H1 (cell line): ENCODE measurements at regions not wholly inside any gene's neighbourhood (a gene's known extent, or its start where the extent isn't known, plus 50 kb on each side); places are given as distances from the start of the nearest gene placed in this dataset.

Experiments
- CTCF ChIA-PET: fragments of 300-600 bp; sonication (Branson Sonifier 250); formaldehyde crosslinking; loops from one replicate; lab custom pipeline; 2021; ENCODE audit not compliant: partially characterized antibody; lab: Charles Lee
- POLR2A ChIA-PET: fragments of 300-600 bp; sonication (Branson Sonifier 250); formaldehyde crosslinking; loops from one replicate; lab custom pipeline; 2021; ENCODE audit warnings: inconsistent platforms; ENCODE audit not compliant: partially characterized antibody; lab: Charles Lee
- DNase-seq, 2 experiments: peaks; one replicate each; pipeline versions ENCODE4 v3.0.0 to v3.0.0-alpha.2; 2010 to 2022; ENCODE audit warnings: low spot score in 2 of 2, low read depth in 1 of 2, mixed read lengths in 1 of 2
- FAIRE-seq: peaks from 2 replicates; lab custom pipeline; 2011; peaks lifted over from hg19 to GRCh38; lab: Jason Lieb, UNC
- H2AFZ ChIP-seq: 2 replicates; pipeline ENCODE4 v1.8.1; 2012; ENCODE audit warnings: low read length, inconsistent platforms
- H2AK5ac ChIP-seq: 2 replicates; pipeline ENCODE4 v1.6.1; 2013; ENCODE audit warnings: low read depth, low read length
- H2BK120ac ChIP-seq: replicated peaks from 2 replicates; pipeline ENCODE3; 2013; ENCODE audit warnings: low read depth, low read length, inconsistent platforms
- H2BK12ac ChIP-seq: 2 replicates; pipeline ENCODE4 v1.6.1; 2013; ENCODE audit warnings: low read depth, low read length
- H2BK15ac ChIP-seq: 2 replicates; pipeline ENCODE4 v1.6.1; 2013; ENCODE audit warnings: low read length
- H2BK20ac ChIP-seq: 2 replicates; pipeline ENCODE4 v1.6.1; 2013; ENCODE audit warnings: low read length
- H2BK5ac ChIP-seq: 2 replicates; pipeline ENCODE4 v1.6.1; 2013; ENCODE audit warnings: low read depth, low read length
- H3K14ac ChIP-seq: 2 replicates; pipeline ENCODE4 v1.6.1; 2013; ENCODE audit warnings: inconsistent platforms; ENCODE audit not compliant: insufficient read length
- H3K18ac ChIP-seq: 2 replicates; pipeline ENCODE4 v1.6.1; 2013; ENCODE audit warnings: low read length; ENCODE audit errors: extremely low read depth
- H3K23ac ChIP-seq: 2 replicates; pipeline ENCODE4 v1.6.1; 2013; ENCODE audit warnings: inconsistent platforms; ENCODE audit not compliant: insufficient read length
- H3K23me2 ChIP-seq: 2 replicates; pipeline ENCODE4 v1.6.1; 2013; ENCODE audit warnings: low read depth, low read length
- H3K27ac ChIP-seq: 2 replicates; pipeline ENCODE4 v1.6.1; 2011; ENCODE audit warnings: low read depth, low read length, inconsistent platforms
- H3K27me3 ChIP-seq, 4 experiments: replicated peaks in 1 of 4; 1 replicate in 1 of 4; 2 replicates in 3 of 4; pipeline versions ENCODE4 v1.6.1 to v1.8.1; 2011 to 2013; ENCODE audit warnings: low read length in 3 of 4, mild to moderate bottlenecking in 3 of 4, inconsistent platforms in 2 of 4, mixed read lengths in 2 of 4, moderate library complexity in 1 of 4; ENCODE audit not compliant: control insufficient read depth in 3 of 4, insufficient read depth in 3 of 4; ENCODE audit errors: extremely low read depth in 1 of 4
- H3K36me3 ChIP-seq, 4 experiments: 2 replicates each; pipeline versions ENCODE4 v1.6.1 to v1.8.1; 2011 to 2013; ENCODE audit warnings: mild to moderate bottlenecking in 4 of 4, low read length in 3 of 4, moderate library complexity in 2 of 4, control low read depth in 1 of 4, inconsistent platforms in 1 of 4; ENCODE audit not compliant: insufficient read depth in 4 of 4, control insufficient read depth in 2 of 4
- H3K4ac ChIP-seq: replicated peaks from 2 replicates; pipeline ENCODE3; 2013; ENCODE audit warnings: low read length, low read depth, mixed read lengths, inconsistent platforms; ENCODE audit not compliant: insufficient read length
- H3K4me1 ChIP-seq, 4 experiments: replicated peaks in 1 of 4; 1 replicate in 1 of 4; 2 replicates in 3 of 4; pipeline versions ENCODE4 v1.6.1 to v1.8.1; 2011 to 2013; ENCODE audit warnings: low read length in 3 of 4, inconsistent platforms in 2 of 4, mixed read lengths in 1 of 4; ENCODE audit not compliant: insufficient read depth in 4 of 4, control insufficient read depth in 3 of 4
- H3K4me2 ChIP-seq, 2 experiments: 2 replicates each; pipeline versions ENCODE4 v1.6.1 to v1.8.1; 2011 to 2013; ENCODE audit warnings: low read depth in 2 of 2, low read length in 2 of 2, control low read depth in 1 of 2, inconsistent platforms in 1 of 2, mild to moderate bottlenecking in 1 of 2; ENCODE audit not compliant: insufficient read depth in 1 of 2
- H3K4me3 ChIP-seq, 4 experiments: fragments of 200-600, 300-600 bp in 1 of 4; sonication (generic), shearing (Covaris generic), sonication (Bioruptor Twin) in 1 of 4; 2 replicates each; pipeline versions ENCODE4 v1.5.1 to v1.8.1; 2011 to 2016; ENCODE audit warnings: low read length in 4 of 4, low read depth in 3 of 4, control low read depth in 2 of 4, inconsistent platforms in 2 of 4, mild to moderate bottlenecking in 2 of 4, mixed read lengths in 1 of 4, moderate library complexity in 1 of 4; ENCODE audit not compliant: insufficient read depth in 2 of 4; ENCODE audit errors: extremely low read depth in 1 of 4
- H3K56ac ChIP-seq: replicated peaks from 2 replicates; pipeline ENCODE3; 2013; ENCODE audit warnings: low read depth, mild to moderate bottlenecking, mixed read lengths, low read length, inconsistent platforms; ENCODE audit not compliant: insufficient read length
- H3K79me1 ChIP-seq: 2 replicates; pipeline ENCODE4 v1.6.1; 2013; ENCODE audit warnings: low read depth, low read length, control low read depth
- H3K79me2 ChIP-seq, 2 experiments: 2 replicates each; pipeline versions ENCODE4 v1.6.1 to v1.8.1; 2012 to 2013; ENCODE audit warnings: low read length in 2 of 2, mild to moderate bottlenecking in 2 of 2, inconsistent platforms in 1 of 2; ENCODE audit not compliant: insufficient read depth in 2 of 2, control insufficient read depth in 1 of 2
- H3K9ac ChIP-seq, 4 experiments: replicated peaks in 1 of 4; 1 replicate in 1 of 4; 2 replicates in 3 of 4; pipeline versions ENCODE4 v1.6.1 to v1.8.1; 2011 to 2013; ENCODE audit warnings: low read depth in 3 of 4, low read length in 3 of 4, control low read depth in 2 of 4, mild to moderate bottlenecking in 2 of 4, moderate library complexity in 2 of 4, inconsistent platforms in 1 of 4; ENCODE audit errors: extremely low read depth in 1 of 4
- H3K9me3 ChIP-seq, 2 experiments: 2 replicates each; pipeline versions ENCODE4 v1.6.1 to v1.8.1; 2012 to 2013; ENCODE audit warnings: mild to moderate bottlenecking in 2 of 2, moderate library complexity in 2 of 2, control low read depth in 1 of 2, inconsistent platforms in 1 of 2, low read depth in 1 of 2, low read length in 1 of 2, mixed read lengths in 1 of 2; ENCODE audit not compliant: insufficient read depth in 2 of 2
- H4K20me1 ChIP-seq, 2 experiments: replicated peaks in 1 of 2; 2 replicates each; pipeline versions ENCODE3 to v1.8.1; 2011 to 2013; ENCODE audit warnings: inconsistent platforms in 2 of 2, low read length in 2 of 2, mild to moderate bottlenecking in 1 of 2; ENCODE audit not compliant: insufficient read depth in 2 of 2, control insufficient read depth in 1 of 2
- H4K5ac ChIP-seq: 2 replicates; pipeline ENCODE4 v1.6.1; 2013; ENCODE audit warnings: low read length, low read depth, mixed read lengths, inconsistent platforms; ENCODE audit not compliant: insufficient read length
- H4K8ac ChIP-seq: 2 replicates; pipeline ENCODE4 v1.8.0; 2013; ENCODE audit warnings: mild to moderate bottlenecking, moderate library complexity, low read length, inconsistent platforms; ENCODE audit not compliant: insufficient read depth; ENCODE audit errors: extremely low read depth
- H4K91ac ChIP-seq: replicated peaks from 2 replicates; pipeline ENCODE3; 2013; ENCODE audit warnings: low read length, mixed read lengths, inconsistent platforms; ENCODE audit not compliant: insufficient read length
- BCL11A ChIP-seq, 2 experiments: IDR thresholded peaks; one replicate each; pipeline ENCODE4 v1.6.1; 2011; ENCODE audit warnings: low read depth in 2 of 2, low read length in 2 of 2, mild to moderate bottlenecking in 2 of 2
- BRCA1 ChIP-seq: IDR thresholded peaks from 2 replicates; pipeline ENCODE4 v1.6.1; 2012; ENCODE audit warnings: low read depth, low read length, improper control_type of control experiment
- CBX8 ChIP-seq: fragments of 300-800, 300-1000 bp; sonication (generic); IDR thresholded peaks from 2 replicates; pipeline ENCODE4 v1.7.1; 2016; ENCODE audit warnings: low read depth, low read length, borderline replicate concordance
- CEBPB ChIP-seq: IDR thresholded peaks from 2 replicates; pipeline ENCODE4 v1.6.1; 2012; ENCODE audit warnings: low read depth, low read length
- CHD1 ChIP-seq: IDR thresholded peaks from 2 replicates; pipeline ENCODE4 v1.6.1; 2012; ENCODE audit warnings: low read depth, low read length, improper control_type of control experiment
- EGR1 ChIP-seq: IDR thresholded peaks from 2 replicates; pipeline ENCODE4 v1.6.1; 2011; ENCODE audit warnings: low read depth, low read length, borderline replicate concordance
- EZH2 ChIP-seq: fragments of 200-600 bp; sonication (generic); IDR thresholded peaks from 2 replicates; pipeline ENCODE4 v1.7.1; 2012; ENCODE audit warnings: low read depth, mild to moderate bottlenecking, moderate library complexity, low read length, inconsistent platforms; ENCODE audit not compliant: severe bottlenecking
- FOSL1 ChIP-seq: IDR thresholded peaks from 2 replicates; pipeline ENCODE4 v1.6.1; 2011; ENCODE audit warnings: mild to moderate bottlenecking, low read depth, low read length, moderate library complexity; ENCODE audit not compliant: insufficient read depth
- HDAC2 ChIP-seq, 2 experiments: fragments of 300-600 bp in 1 of 2; sonication (generic) in 1 of 2; IDR thresholded peaks; 2 replicates each; pipeline ENCODE4 v1.6.1; 2011 to 2012; ENCODE audit warnings: low read depth in 2 of 2, low read length in 2 of 2, mild to moderate bottlenecking in 2 of 2, moderate library complexity in 2 of 2, borderline replicate concordance in 1 of 2, inconsistent platforms in 1 of 2
- NRF1 ChIP-seq: IDR thresholded peaks from 2 replicates; pipeline ENCODE4 v1.6.1; 2011; ENCODE audit warnings: mild to moderate bottlenecking, low read depth, low read length, improper control_type of control experiment
- PHF8 ChIP-seq: fragments of 200-600 bp; sonication (generic); conservative IDR thresholded peaks from 2 replicates; pipeline ENCODE4 v1.7.1; 2012; ENCODE audit warnings: low read depth, mild to moderate bottlenecking, inconsistent platforms, low read length, moderate library complexity
- RBBP5 ChIP-seq: IDR thresholded peaks from 2 replicates; pipeline ENCODE4 v1.7.1; 2012; ENCODE audit warnings: low read depth, mild to moderate bottlenecking, inconsistent platforms, low read length, moderate library complexity, borderline replicate concordance
- SIN3A ChIP-seq, 2 experiments: IDR thresholded peaks in 1 of 2; conservative IDR thresholded peaks in 1 of 2; 2 replicates each; pipeline ENCODE4 v1.6.1; 2011 to 2012; ENCODE audit warnings: low read length in 2 of 2, improper control_type of control experiment in 1 of 2, low read depth in 1 of 2, mild to moderate bottlenecking in 1 of 2
- WGBS, 2 experiments: shearing (Covaris generic) in 1 of 2; methylation state at CpG; one replicate each; pipeline versions ENCODE4 v1.1.6 to v1.1.7; 2013 to 2015; ENCODE audit warnings: low lambda C conversion rate in 2 of 2, mixed read lengths in 2 of 2, inconsistent platforms in 1 of 2, low coverage in 1 of 2, missing lambda C conversion rate in 1 of 2; ENCODE audit not compliant: insufficient replicate concordance in 2 of 2, insufficient coverage in 1 of 2, insufficient read length in 1 of 2; ENCODE audit errors: extremely low coverage in 1 of 2, missing lambda C conversion rate in 1 of 2; 5-methylcytosine and 5-hydroxymethylcytosine counted together

DNA sequence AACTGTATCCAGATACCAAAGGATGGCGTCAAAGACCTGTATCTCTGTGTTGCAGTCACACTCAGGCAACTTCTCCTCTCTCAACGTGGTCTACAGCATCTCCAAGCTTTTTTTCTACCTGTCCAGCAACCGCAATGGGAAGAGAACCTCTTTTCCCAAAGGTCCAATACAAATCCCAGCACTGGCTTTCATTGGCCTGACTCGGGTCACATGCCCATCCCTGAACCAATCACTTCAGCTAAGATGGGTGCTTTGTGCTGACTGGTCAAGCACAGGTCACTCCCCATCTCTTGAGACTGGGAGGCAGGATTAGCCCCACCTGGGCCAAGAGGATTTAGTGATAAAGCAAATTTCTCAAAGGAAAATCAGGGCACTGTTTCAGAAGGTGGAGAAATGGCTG is 71.2 kb upstream of the C16orf82 start:
- WGBS, 2 experiments: 95% methylated on average over 4 of the region's 4 CpGs; no CpG with 5 or more reads in 1 of the 2 experiments
- no peak overlapping the region for H3K4ac ChIP-seq
- H2BK20ac ChIP-seq: 0 out of 2 replicates have a peak overlapping the region, but pooled peaks have one; percentile 0
- H3K27ac ChIP-seq: no peak overlapping the region
- DNase-seq (no peak), FAIRE-seq (no peak)
- H2AFZ ChIP-seq: no peak overlapping the region
- H3K4me2 ChIP-seq: no peak overlapping the region
- 0 out of 2 replicates have a peak overlapping the region, but pooled peaks have one; percentile 81 for H2BK15ac ChIP-seq
- H3K18ac ChIP-seq: no peak overlapping the region
- H2AK5ac ChIP-seq: no peak overlapping the region
- H4K20me1 ChIP-seq: no peaks in the 10 kb centered on the region
- H3K4me3 ChIP-seq: no peak overlapping the region
- H2BK12ac ChIP-seq: no peak overlapping the region
- no peak overlapping the region for H3K23ac ChIP-seq
- no peaks in the 10 kb centered on the region for H3K79me1 ChIP-seq
- peaks cover 0 to 3% (median 2%) of the 10 kb centered on the region in 4 experiments; a peak in 1 of 7 replicates for H3K4me1 ChIP-seq
- H3K9ac ChIP-seq: no peak overlapping the region
- no peak overlapping the region for H4K5ac ChIP-seq
- peaks cover 0 to 3% of the 10 kb centered on the region in 2 experiments; a peak in 1 of 4 replicates for H3K9me3 ChIP-seq
- H3K79me2 ChIP-seq: no peaks in the 10 kb centered on the region
- H3K14ac ChIP-seq: no peak overlapping the region
- no peak overlapping the region for H2BK5ac ChIP-seq
- H3K36me3 ChIP-seq: no peaks in the 10 kb centered on the region
- CTCF ChIA-PET: interaction anchor here (0.6 to 1.2 kb wide), 3 partner anchors 20 to 240 kb away, joined by 3 read pairs; no protein-coding TSS in a partner anchor
- peaks cover 0 to 2% (median 0%) of the 10 kb centered on the region in 4 experiments; a peak in 1 of 7 replicates for H3K27me3 ChIP-seq
- no peak overlapping the region; the same call in 1 of the 2 replicates for H4K8ac ChIP-seq
- H3K23me2 ChIP-seq: 0 out of 2 replicates have a peak, but pooled peaks cover 2% of the 10 kb centered on the region
- H4K91ac ChIP-seq: no peak overlapping the region
- no peak overlapping the region for H2BK120ac ChIP-seq
- no peak overlapping the region for H3K56ac ChIP-seq
- POLR2A ChIA-PET: no interaction called here
- TF ChIP-seq EZH2: no peak
- no peak for TF ChIP-seq CBX8
- no peak for TF ChIP-seq FOSL1
- TF ChIP-seq RBBP5: no peak
- TF ChIP-seq HDAC2 (IDR thresholded peaks at IDR 0.05; ENCODE audit: borderline replicate concordance in 1 of 2, low read depth in 2 of 2, low read length in 2 of 2): no peak
- no peak for TF ChIP-seq NRF1
- TF ChIP-seq PHF8: no peak
- TF ChIP-seq CHD1: no peak
- no peak for TF ChIP-seq SIN3A (conservative IDR thresholded peaks at IDR 0.05 in 1 of 2, IDR thresholded peaks at IDR 0.05 in 1 of 2; ENCODE audit: low read depth in 1 of 2, low read length in 2 of 2)
- no peak for TF ChIP-seq EGR1
- no peak for TF ChIP-seq CEBPB
- no peak for TF ChIP-seq BRCA1
- no peak for TF ChIP-seq BCL11A (IDR thresholded peaks at IDR 0.05; ENCODE audit: low read depth in 2 of 2, low read length in 2 of 2)
